GM12878 (cell line): ENCODE measurements at regions not wholly inside any gene's neighbourhood (a gene's known extent, or its start where the extent isn't known, plus 50 kb on each side); places are given as distances from the start of the nearest gene placed in this dataset.

Experiments
- ATAC-seq: fragments of 200-7000 bp; cut with Tn5 transposase; 3 replicates; pipeline ENCODE4 v1.9.1; 2020; ENCODE audit warnings: mild to moderate bottlenecking, moderate library complexity
- BruUV-seq: library from RNA; stranded (reverse); fragments of 400-500 nt; replicated peaks from 2 replicates; lab custom pipeline; 2021; lab: Mats Ljungman, UMichigan
- CTCF ChIA-PET: fragments of 300-600 bp; sonication (Branson Sonifier 250); formaldehyde crosslinking; extraction: SDS; loops from one replicate; lab custom pipeline; 2021; ENCODE audit warnings: inconsistent platforms; lab: Yijun Ruan, JAX
- POLR2A ChIA-PET: fragments of 350-600 bp; formaldehyde crosslinking; extraction: SDS; loops from one replicate; lab custom pipeline; 2021; ENCODE audit warnings: inconsistent platforms; lab: Charles Lee
- RAD21 ChIA-PET: fragments of 300-600 bp; sonication (Branson Sonifier 250); formaldehyde crosslinking; loops from one replicate; lab custom pipeline; 2023; ENCODE audit warnings: antibody characterized with exemption; ENCODE audit not compliant: unreplicated experiment; lab: Charles Lee
- SMC1A ChIA-PET: fragments of 300-600 bp; sonication (Branson Sonifier 250); formaldehyde crosslinking; loops from one replicate; lab custom pipeline; 2023; ENCODE audit not compliant: unreplicated experiment, uncharacterized antibody; lab: Charles Lee
- DNase-seq: peaks from one replicate; pipeline ENCODE4 v3.0.0-alpha.2; 2011; ENCODE audit warnings: low read depth, low spot score
- FAIRE-seq: peaks from 3 replicates; lab custom pipeline; 2011; peaks lifted over from hg19 to GRCh38; lab: Jason Lieb, UNC
- H2AFZ ChIP-seq: 2 replicates; pipeline ENCODE4 v1.6.0; 2011; ENCODE audit warnings: low read depth, low read length, control low read depth; ENCODE audit not compliant: control insufficient read depth
- H3K27ac ChIP-seq: 2 replicates; pipeline ENCODE4 v1.5.1; 2011; ENCODE audit warnings: control low read depth; ENCODE audit not compliant: control insufficient read depth, insufficient read depth
- H3K27me3 ChIP-seq, 2 experiments: replicated peaks in 1 of 2; 2 replicates each; pipeline versions ENCODE4 v1.6.0 to v1.6.1; 2011; ENCODE audit warnings: low read length in 1 of 2; ENCODE audit not compliant: control insufficient read depth in 2 of 2, insufficient read depth in 2 of 2
- H3K36me3 ChIP-seq, 2 experiments: 2 replicates each; pipeline ENCODE4 v1.5.1; 2011; ENCODE audit warnings: low read length in 1 of 2; ENCODE audit not compliant: control insufficient read depth in 2 of 2, insufficient read depth in 2 of 2
- H3K4me1 ChIP-seq: 2 replicates; pipeline ENCODE4 v1.6.1; 2011; ENCODE audit warnings: mild to moderate bottlenecking, low read length, moderate library complexity, mixed read lengths; ENCODE audit not compliant: control insufficient read depth, insufficient read depth
- H3K4me2 ChIP-seq: 2 replicates; pipeline ENCODE4 v1.6.0; 2011; ENCODE audit warnings: control low read depth; ENCODE audit not compliant: control insufficient read depth, insufficient read depth
- H3K4me3 ChIP-seq: fragments of 200-600 bp; sonication (generic); 2 replicates; pipeline ENCODE4 v1.5.1; 2016
- H3K79me2 ChIP-seq: 2 replicates; pipeline ENCODE4 v1.6.0; 2011; ENCODE audit warnings: low read length; ENCODE audit not compliant: control insufficient read depth, insufficient read depth
- H3K9ac ChIP-seq: 2 replicates; pipeline ENCODE4 v1.8.0; 2011; ENCODE audit warnings: low read length, control low read depth, mixed read lengths; ENCODE audit not compliant: control insufficient read depth, insufficient read depth
- H3K9me3 ChIP-seq: replicated peaks from 3 replicates; pipeline ENCODE4 v1.5.1; 2011; ENCODE audit warnings: mild to moderate bottlenecking, low read length; ENCODE audit not compliant: control insufficient read depth, insufficient read depth
- H4K20me1 ChIP-seq: 2 replicates; pipeline ENCODE4 v1.6.0; 2011; ENCODE audit not compliant: control insufficient read depth, insufficient read depth
- ATF7 ChIP-seq: fragments of 450-650 bp; IDR thresholded peaks from 2 replicates; pipeline ENCODE4 v1.6.1; 2016; ENCODE audit warnings: low read depth, mild to moderate bottlenecking
- CHD2 ChIP-seq: IDR thresholded peaks from 2 replicates; pipeline ENCODE4 v1.6.1; 2011; ENCODE audit warnings: low read depth, low read length, improper control_type of control experiment, borderline replicate concordance
- ELK1 ChIP-seq: IDR thresholded peaks from 2 replicates; pipeline ENCODE4 v1.6.1; 2012; ENCODE audit warnings: low read depth, low read length, improper control_type of control experiment
- ESRRA ChIP-seq: IDR thresholded peaks from 2 replicates; pipeline ENCODE4 v1.6.1; 2012; ENCODE audit warnings: mild to moderate bottlenecking, low read length, improper control_type of control experiment
- HCFC1 ChIP-seq: fragments of 150-350 bp; IDR thresholded peaks from 2 replicates; pipeline ENCODE4 v1.6.1; 2014; ENCODE audit warnings: low read length
- IRF4 ChIP-seq: IDR thresholded peaks from 2 replicates; pipeline ENCODE4 v1.6.1; 2011; ENCODE audit warnings: low read depth, low read length
- MTA2 ChIP-seq: fragments of 450-650 bp; IDR thresholded peaks from 2 replicates; pipeline ENCODE4 v1.6.1; 2016; ENCODE audit warnings: low read depth, mild to moderate bottlenecking, moderate library complexity
- NRF1 ChIP-seq: conservative IDR thresholded peaks from 2 replicates; pipeline ENCODE4 v1.6.1; 2011; ENCODE audit warnings: mild to moderate bottlenecking, low read depth, low read length, improper control_type of control experiment
- RCOR1 ChIP-seq: conservative IDR thresholded peaks from 2 replicates; pipeline ENCODE4 v1.6.1; 2012; ENCODE audit warnings: low read depth, low read length, improper control_type of control experiment
- SIN3A ChIP-seq: IDR thresholded peaks from 2 replicates; pipeline ENCODE4 v1.6.1; 2012; ENCODE audit warnings: low read depth, low read length, improper control_type of control experiment
- SMAD1 ChIP-seq: fragments of 450-650 bp; IDR thresholded peaks from 2 replicates; pipeline ENCODE4 v1.6.1; 2018; ENCODE audit warnings: mild to moderate bottlenecking, low read depth; ENCODE audit not compliant: partially characterized antibody
- SREBF2 ChIP-seq: IDR thresholded peaks from 2 replicates; pipeline ENCODE4 v1.6.1; 2012; ENCODE audit warnings: mild to moderate bottlenecking, low read length
- STAT3 ChIP-seq: IDR thresholded peaks from 2 replicates; pipeline ENCODE4 v1.6.1; 2011; ENCODE audit warnings: low read depth, low read length, improper control_type of control experiment
- TBL1XR1 ChIP-seq: IDR thresholded peaks from 2 replicates; pipeline ENCODE4 v1.6.1; 2012; ENCODE audit warnings: low read depth, low read length, improper control_type of control experiment
- ZNF592 ChIP-seq: fragments of 450-650 bp; IDR thresholded peaks from 2 replicates; pipeline ENCODE4 v1.6.1; 2017; ENCODE audit warnings: mild to moderate bottlenecking, moderate library complexity
- WGBS: methylation state at CpG from one replicate; pipeline ENCODE4 v1.1.6; 2016; ENCODE audit warnings: low lambda C conversion rate; ENCODE audit not compliant: insufficient replicate concordance, insufficient coverage; ENCODE audit errors: missing lambda C conversion rate; 5-methylcytosine and 5-hydroxymethylcytosine counted together
- in situ Hi-C: fragments of 300-500 bp; cut with MboI; formaldehyde crosslinking; loops from 9 replicates; pipeline ENCODE4 v1.14.3; 2018; ENCODE audit warnings: mixed read lengths
- intact Hi-C: fragments of 100-400 bp; cut with micrococcal nuclease; formaldehyde crosslinking; loops from one replicate; pipeline ENCODE4 v1.14.2; 2022; ENCODE audit not compliant: unreplicated experiment

DNA sequence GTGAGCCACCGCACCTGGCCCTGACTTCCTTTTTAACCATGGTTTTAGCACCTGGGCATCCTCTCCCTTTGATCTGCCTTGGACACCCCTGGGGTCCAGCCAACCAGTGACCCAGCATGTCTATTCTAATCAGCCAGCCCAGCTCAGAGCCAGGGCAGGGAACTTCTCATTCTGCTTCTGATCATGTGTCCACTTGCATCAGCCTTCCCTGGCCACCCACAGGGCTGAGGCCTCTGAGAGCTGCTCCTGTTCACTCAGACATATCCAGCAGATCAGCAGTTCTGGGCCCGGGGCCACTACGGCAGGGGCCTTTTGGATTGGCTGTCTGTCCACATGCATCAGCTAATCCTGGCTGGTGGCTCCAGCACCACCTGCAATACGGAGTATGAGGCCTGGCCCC, 117.9 kb upstream of the MAP1LC3B2 start:
- Histone ChIP-seq H3K4me2 (no peak overlapping the region), H3K79me2 (no peaks in the 10 kb centered on the region), H2AFZ (no peak overlapping the region), H3K4me1 (no peaks in the 10 kb centered on the region), H3K9ac (no peak overlapping the region), H3K27me3 (peaks cover 0 to 3% of the 10 kb centered on the region in 2 experiments), H3K9me3 (no peaks in the 10 kb centered on the region), H3K27ac (no peak overlapping the region), H3K4me3 (no peak overlapping the region), H3K36me3 (no peaks in the 10 kb centered on the region), H4K20me1 (no peaks in the 10 kb centered on the region)
- TF ChIP-seq CHD2 (no peak), TBL1XR1 (no peak)
- 52% methylated on average over 4 of the region's 4 CpGs for WGBS
- ChIA-PET CTCF (no interaction called here), RAD21 (no interaction called here), POLR2A (no interaction called here), SMC1A (no interaction called here)
- in situ Hi-C loops (no loop called here), intact Hi-C loops (no loop called here)
- BruUV-seq = no TSS peak
- FAIRE-seq (no peak), ATAC-seq (no peak), DNase-seq (no peak)

DNA sequence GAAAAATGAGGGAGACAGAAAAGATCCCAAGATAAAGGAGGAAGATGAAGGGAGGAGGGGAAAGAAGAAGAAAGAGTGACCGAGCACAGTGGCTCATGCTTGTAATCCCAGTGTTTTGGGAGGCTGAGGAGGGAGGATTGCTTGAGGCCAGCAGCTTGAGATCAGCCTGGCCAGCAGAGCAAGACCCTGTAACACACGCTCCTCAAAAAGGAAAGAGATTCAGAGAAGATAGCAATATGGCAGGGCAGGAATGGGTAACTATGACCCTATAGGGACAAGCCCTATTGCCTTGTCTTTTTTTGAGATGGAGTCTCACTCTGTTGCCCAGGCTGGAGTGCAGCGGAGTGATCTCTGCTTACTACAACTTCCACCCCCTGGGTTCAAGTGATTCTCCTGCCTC, 116.9 kb upstream of the MAP1LC3B2 start:
- DNase-seq (no peak), FAIRE-seq (no peak), ATAC-seq (no peak)
- Histone ChIP-seq H3K79me2 (no peaks in the 10 kb centered on the region), H3K27ac (no peak overlapping the region), H3K9me3 (no peaks in the 10 kb centered on the region), H3K4me3 (no peak overlapping the region), H2AFZ (no peak overlapping the region), H3K27me3 (peaks cover 0 to 3% of the 10 kb centered on the region in 2 experiments; a peak in 3 of 4 replicates), H3K9ac (no peak overlapping the region), H4K20me1 (no peaks in the 10 kb centered on the region), H3K4me2 (no peak overlapping the region), H3K4me1 (no peaks in the 10 kb centered on the region), H3K36me3 (no peaks in the 10 kb centered on the region)
- no peak for TF ChIP-seq ESRRA
- TF ChIP-seq SREBF2 = no peak
- TF ChIP-seq ZNF592 = no peak
- TF ChIP-seq ATF7 = no peak
- TF ChIP-seq STAT3 = no peak
- TF ChIP-seq MTA2 = no peak
- TF ChIP-seq SMAD1 = no peak
- TF ChIP-seq IRF4 = no peak
- TF ChIP-seq SIN3A = no peak
- no peak for TF ChIP-seq HCFC1
- no peak for TF ChIP-seq NRF1
- TF ChIP-seq RCOR1 = no peak
- TF ChIP-seq ELK1 = no peak
- CTCF ChIA-PET = no interaction called here
- POLR2A ChIA-PET = no interaction called here
- RAD21 ChIA-PET = interaction anchor here (0.6 kb wide), 1 partner anchor 41 kb away, joined by 3 read pairs; no protein-coding TSS in a partner anchor
- in situ Hi-C loops (no loop called here), intact Hi-C loops (no loop called here)
- WGBS = 45% methylated on average over 3 of the region's 3 CpGs
- SMC1A ChIA-PET = no interaction called here
- no TSS peak for BruUV-seq
